Endodermal cell (in vitro differentiated cells): ENCODE measurements at regions not wholly inside any gene's neighbourhood (a gene's known extent, or its start where the extent isn't known, plus 50 kb on each side); places are given as distances from the start of the nearest gene placed in this dataset.

Experiments used
- DNase-seq: peaks from one replicate; pipeline ENCODE4 v3.0.0-alpha.2; 2017
- H3K27ac ChIP-seq: 2 replicates; pipeline ENCODE4 v1.5.1; 2013; ENCODE audit warnings: mild to moderate bottlenecking, low read depth, low read length, moderate library complexity
- H3K27me3 ChIP-seq: 2 replicates; pipeline ENCODE4 v1.6.1; 2013; ENCODE audit warnings: mild to moderate bottlenecking, low read length, moderate library complexity; ENCODE audit not compliant: insufficient read depth, control insufficient read depth, poor library complexity, severe bottlenecking
- H3K36me3 ChIP-seq: 2 replicates; pipeline ENCODE4 v1.7.0; 2013; ENCODE audit warnings: mild to moderate bottlenecking, low read length, moderate library complexity; ENCODE audit not compliant: control insufficient read depth, insufficient read depth
- H3K4me1 ChIP-seq: one replicate; pipeline ENCODE4 v1.7.0; 2013; ENCODE audit warnings: low read length; ENCODE audit not compliant: control insufficient read depth, insufficient read depth
- H3K4me3 ChIP-seq: 2 replicates; pipeline ENCODE4 v1.5.1; 2013; ENCODE audit warnings: mild to moderate bottlenecking, low read length, moderate library complexity
- H3K9ac ChIP-seq: 2 replicates; pipeline ENCODE4 v1.6.1; 2013; ENCODE audit warnings: mild to moderate bottlenecking, low read length, moderate library complexity; ENCODE audit not compliant: poor library complexity, severe bottlenecking; ENCODE audit errors: extremely low read depth
- H3K9me3 ChIP-seq: 2 replicates; pipeline ENCODE4 v1.6.1; 2013; ENCODE audit warnings: mild to moderate bottlenecking, low read length, moderate library complexity; ENCODE audit not compliant: control insufficient read depth
- H3K27ac Mint-ChIP-seq: 2 replicates; pipeline ENCODE4 v1.8.0; 2020; ENCODE audit warnings: mixed read lengths
- H3K27me3 Mint-ChIP-seq: 2 replicates; pipeline ENCODE4 v1.8.0; 2021; ENCODE audit warnings: mild to moderate bottlenecking, mixed read lengths; ENCODE audit not compliant: insufficient read depth
- H3K36me3 Mint-ChIP-seq: 2 replicates; pipeline ENCODE4 v1.8.0; 2020; ENCODE audit warnings: low read depth, mixed read lengths
- H3K4me1 Mint-ChIP-seq: 2 replicates; pipeline ENCODE4 v1.8.0; 2020; ENCODE audit warnings: mixed read lengths
- H3K4me3 Mint-ChIP-seq: 2 replicates; pipeline ENCODE4 v1.8.0; 2020; ENCODE audit warnings: mild to moderate bottlenecking, moderate library complexity, mixed read lengths
- H3K9me3 Mint-ChIP-seq: 2 replicates; pipeline ENCODE4 v1.8.0; 2020; ENCODE audit warnings: mild to moderate bottlenecking, mixed read lengths
- WGBS, 2 experiments: methylation state at CpG; one replicate each; pipeline versions ENCODE4 v1.1.5 to v1.1.7; 2013; ENCODE audit warnings: missing lambda C conversion rate in 2 of 2, mixed read lengths in 1 of 2; ENCODE audit not compliant: insufficient coverage in 1 of 2, insufficient read length in 1 of 2; 5-methylcytosine and 5-hydroxymethylcytosine counted together
- TF ChIP-seq, protein P1 (sequence below): fragments of 200-600 bp; sonication (generic); conservative IDR thresholded peaks from 2 replicates; pipeline ENCODE4 v1.5.0; 2021; ENCODE audit warnings: antibody characterized with exemption, mild to moderate bottlenecking

DNA sequence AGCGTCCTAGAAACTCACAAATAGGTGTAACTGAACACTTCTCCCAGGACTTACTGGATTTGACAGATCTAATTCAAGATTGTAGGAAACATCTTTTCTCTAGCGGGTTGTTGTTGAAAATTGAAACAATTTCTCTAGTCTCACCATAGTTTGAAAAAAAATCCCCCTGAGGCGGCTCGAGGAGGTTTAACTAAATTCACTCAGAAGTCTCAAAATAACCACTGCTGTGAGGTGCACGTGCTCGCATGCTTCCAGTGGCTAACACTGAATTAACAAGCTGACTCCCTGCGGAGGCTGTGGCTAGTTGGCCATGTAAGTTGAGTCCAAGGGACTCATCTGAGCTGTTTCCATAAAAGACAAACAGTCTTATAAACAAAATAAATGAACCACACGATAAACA is 503.9 kb downstream of the OCA2 start:
- no peak overlapping the region for H3K27ac ChIP-seq
- Mint-ChIP-seq H3K36me3 (no peaks in the 10 kb centered on the region), H3K27ac (no peak overlapping the region), H3K27me3 (peaks cover 5% of the 10 kb centered on the region), H3K9me3 (no peaks in the 10 kb centered on the region), H3K4me1 (no peaks in the 10 kb centered on the region), H3K4me3 (no peak overlapping the region)
- no peaks in the 10 kb centered on the region for H3K36me3 ChIP-seq
- H3K9me3 ChIP-seq = no peaks in the 10 kb centered on the region
- no peak for DNase-seq
- no peaks in the 10 kb centered on the region for H3K27me3 ChIP-seq
- no peak overlapping the region for H3K9ac ChIP-seq
- TF ChIP-seq, protein P1, sequence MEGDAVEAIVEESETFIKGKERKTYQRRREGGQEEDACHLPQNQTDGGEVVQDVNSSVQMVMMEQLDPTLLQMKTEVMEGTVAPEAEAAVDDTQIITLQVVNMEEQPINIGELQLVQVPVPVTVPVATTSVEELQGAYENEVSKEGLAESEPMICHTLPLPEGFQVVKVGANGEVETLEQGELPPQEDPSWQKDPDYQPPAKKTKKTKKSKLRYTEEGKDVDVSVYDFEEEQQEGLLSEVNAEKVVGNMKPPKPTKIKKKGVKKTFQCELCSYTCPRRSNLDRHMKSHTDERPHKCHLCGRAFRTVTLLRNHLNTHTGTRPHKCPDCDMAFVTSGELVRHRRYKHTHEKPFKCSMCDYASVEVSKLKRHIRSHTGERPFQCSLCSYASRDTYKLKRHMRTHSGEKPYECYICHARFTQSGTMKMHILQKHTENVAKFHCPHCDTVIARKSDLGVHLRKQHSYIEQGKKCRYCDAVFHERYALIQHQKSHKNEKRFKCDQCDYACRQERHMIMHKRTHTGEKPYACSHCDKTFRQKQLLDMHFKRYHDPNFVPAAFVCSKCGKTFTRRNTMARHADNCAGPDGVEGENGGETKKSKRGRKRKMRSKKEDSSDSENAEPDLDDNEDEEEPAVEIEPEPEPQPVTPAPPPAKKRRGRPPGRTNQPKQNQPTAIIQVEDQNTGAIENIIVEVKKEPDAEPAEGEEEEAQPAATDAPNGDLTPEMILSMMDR = no peak
- no peaks in the 10 kb centered on the region for H3K4me1 ChIP-seq
- H3K4me3 ChIP-seq = no peak overlapping the region
- WGBS, 2 experiments = 75 to 85% methylated on average over 6 to 8 of the region's 8 CpGs

DNA sequence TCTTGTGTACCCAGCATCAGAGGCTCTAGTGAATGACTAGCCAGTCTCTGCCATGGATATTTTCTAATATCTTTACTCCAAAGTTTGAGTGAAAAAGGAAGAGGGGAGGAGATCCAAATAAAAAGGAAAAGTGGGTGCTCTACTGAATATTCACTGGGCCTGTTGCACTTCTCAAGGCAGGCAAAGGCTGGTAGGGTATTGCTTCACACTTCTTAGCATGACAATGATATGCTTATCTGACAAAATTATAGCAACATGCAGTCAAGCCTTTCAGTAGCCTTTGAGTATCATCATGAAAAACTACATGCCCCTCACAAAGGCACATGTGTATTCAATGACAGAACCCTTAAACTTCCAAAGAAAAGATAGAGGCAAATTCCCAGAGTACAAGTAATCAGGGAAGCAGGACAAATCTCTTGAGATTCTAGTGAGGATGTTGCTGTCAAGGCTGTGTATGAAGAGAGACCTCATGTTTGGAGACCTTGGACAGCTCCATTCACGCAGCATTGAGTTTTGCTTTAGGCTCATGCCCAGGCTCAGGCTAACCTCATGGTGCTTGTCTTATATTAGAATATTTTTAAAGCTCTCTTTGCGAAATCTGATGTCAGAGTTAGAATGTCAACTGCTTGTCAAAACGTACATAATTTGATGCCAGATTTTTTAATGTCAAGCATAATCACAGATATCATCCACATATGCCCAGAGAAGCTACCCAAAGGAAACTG is 506.9 kb downstream of the OCA2 start:
- H3K4me1 Mint-ChIP-seq = peaks cover 6% of the 10 kb centered on the region
- peak; percentile 61 for DNase-seq
- H3K27ac Mint-ChIP-seq = no peak overlapping the region
- no peaks in the 10 kb centered on the region for H3K9me3 Mint-ChIP-seq
- no peaks in the 10 kb centered on the region for H3K36me3 Mint-ChIP-seq
- Histone ChIP-seq H3K27me3 (no peaks in the 10 kb centered on the region), H3K9me3 (no peaks in the 10 kb centered on the region), H3K27ac (no peak overlapping the region), H3K36me3 (no peaks in the 10 kb centered on the region), H3K4me3 (no peak overlapping the region), H3K4me1 (no peaks in the 10 kb centered on the region), H3K9ac (no peak overlapping the region)
- no peak overlapping the region for H3K4me3 Mint-ChIP-seq
- 77 to 84% methylated on average over 2 to 3 of the region's 3 CpGs for WGBS, 2 experiments
- peaks cover 5% of the 10 kb centered on the region for H3K27me3 Mint-ChIP-seq
- TF ChIP-seq, protein P1 = no peak
